Right renal pelvis (tissue), 4 donors: ENCODE measurements at regions not wholly inside any gene's neighbourhood (a gene's known extent, or its start where the extent isn't known, plus 50 kb on each side); places are given as distances from the start of the nearest gene placed in this dataset.
"Not testable (repeated sequence)": the region's sequence is repeated elsewhere in the genome, so short reads cannot be mapped to it uniquely, and the experiment has no call there.

Source experiments
- DNase-seq, 4 donors: peaks; one replicate each; pipeline ENCODE4 v3.0.0-alpha.2; 2013; ENCODE audit warnings: low read depth in 4 of 4, low spot score in 3 of 4, missing footprints in 1 of 4

- DNase-seq = not testable (repeated sequence)
Measured at GRCh38 chr18:14460364-14460763, 83.0 kb downstream of the POTEC start.

GRCh38 chr18:14459826-14460225 is 83.6 kb downstream of the POTEC start:
- not testable (repeated sequence) for DNase-seq

GRCh38 chr18:14458009-14458945 is 85.1 kb downstream of the POTEC start:
- DNase-seq = not testable (repeated sequence)

- not testable (repeated sequence) for DNase-seq
Measured at GRCh38 chr18:14450637-14451009, 92.8 kb downstream of the POTEC start.

- not testable (repeated sequence) for DNase-seq
Measured at GRCh38 chr18:14449995-14450636, 93.3 kb downstream of the POTEC start.

GRCh38 chr18:14449062-14449461 is 94.3 kb downstream of the POTEC start:
- DNase-seq = not testable (repeated sequence)

GRCh38 chr18:14447715-14448114 is 95.7 kb downstream of the POTEC start:
- DNase-seq = not testable (repeated sequence)

- DNase-seq = not testable (repeated sequence)
Measured at GRCh38 chr18:14435460-14435859, 107.9 kb downstream of the POTEC start.

GRCh38 chr18:14432371-14432770 is 111.0 kb downstream of the POTEC start:
- DNase-seq = not testable (repeated sequence)

GRCh38 chr18:14431031-14431521 is 112.3 kb downstream of the POTEC start:
- peak; percentile 25 to 43 (median 32) for DNase-seq

GRCh38 chr18:14415806-14416205 is 127.6 kb downstream of the POTEC start:
- DNase-seq = not testable (repeated sequence)

- not testable (repeated sequence) for DNase-seq
Measured at GRCh38 chr18:14415399-14415798, 128.0 kb downstream of the POTEC start.

GRCh38 chr18:14395533-14395932 is 147.9 kb downstream of the POTEC start:
- not testable (repeated sequence) for DNase-seq

GRCh38 chr18:14393563-14394103 is 149.8 kb downstream of the POTEC start:
- not testable (repeated sequence) for DNase-seq

GRCh38 chr18:14392604-14393003 is 150.8 kb downstream of the POTEC start:
- DNase-seq = not testable (repeated sequence)

- DNase-seq = not testable (repeated sequence)
Measured at GRCh38 chr18:14384961-14385360, 158.4 kb downstream of the POTEC start.

- DNase-seq = not testable (repeated sequence)
Measured at GRCh38 chr18:14382666-14383065, 160.7 kb downstream of the POTEC start.

GRCh38 chr18:14379489-14379888 is 163.9 kb downstream of the POTEC start:
- DNase-seq = not testable (repeated sequence)

- not testable (repeated sequence) for DNase-seq
Measured at GRCh38 chr18:14378376-14378775, 165.0 kb downstream of the POTEC start.

- not testable (repeated sequence) for DNase-seq
Measured at GRCh38 chr18:14361346-14361745, 182.1 kb downstream of the POTEC start.
